ENCODE measurements at regions not wholly inside any gene's neighbourhood (a gene's known extent, or its start where the extent isn't known, plus 50 kb on each side); places are given as distances from the start of the nearest gene placed in this dataset.

- TF ChIP-seq, protein P1, sequence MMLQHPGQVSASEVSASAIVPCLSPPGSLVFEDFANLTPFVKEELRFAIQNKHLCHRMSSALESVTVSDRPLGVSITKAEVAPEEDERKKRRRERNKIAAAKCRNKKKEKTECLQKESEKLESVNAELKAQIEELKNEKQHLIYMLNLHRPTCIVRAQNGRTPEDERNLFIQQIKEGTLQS (CRISPR knock-in tag; conservative IDR thresholded peaks at IDR 0.05), result no peak
- no peak for TF ChIP-seq NFATC4 (CRISPR knock-in tag; IDR thresholded peaks at IDR 0.05)
These were observed 297.6 kb upstream of the TCF21 start (continued) for GRCh38 chr6:133591275-133591674.

- Mint-ChIP-seq H3K27me3 (ENCODE audit: low read depth) (no peaks in the 10 kb centered on the region), H3K4me3 (no peak overlapping the region), H3K4me1 (no peaks in the 10 kb centered on the region), H3K9me3 (peaks cover 7% of the 10 kb centered on the region), H3K36me3 (no peaks in the 10 kb centered on the region), H3K27ac (no peak overlapping the region)
- ChIA-PET POLR2A (no interaction called here), CTCF (interaction anchor here (0.6 kb wide), 1 partner anchor 243 kb away, joined by 3 read pairs; no protein-coding TSS in a partner anchor)
- DNase-seq (ENCODE audit: low spot score), result no peak
- TF ChIP-seq CREM (CRISPR knock-in tag; IDR thresholded peaks at IDR 0.05) (no peak), USF1 (CRISPR knock-in tag; IDR thresholded peaks at IDR 0.05) (no peak), HMGA2 (CRISPR knock-in tag; IDR thresholded peaks at IDR 0.05) (no peak), NR2C2 (CRISPR knock-in tag; IDR thresholded peaks at IDR 0.05) (no peak), NR3C1 (CRISPR knock-in tag; conservative IDR thresholded peaks at IDR 0.05; ENCODE audit: low read depth) (no peak), PRRX2 (CRISPR knock-in tag; IDR thresholded peaks at IDR 0.05) (no peak), RELA (CRISPR knock-in tag; IDR thresholded peaks at IDR 0.05; ENCODE audit: borderline replicate concordance) (no peak), ATF1 (CRISPR knock-in tag; IDR thresholded peaks at IDR 0.05) (no peak), FOXP4 (CRISPR knock-in tag; IDR thresholded peaks at IDR 0.05) (no peak), GTF2I (CRISPR knock-in tag; conservative IDR thresholded peaks at IDR 0.05) (no peak), TEAD4 (CRISPR knock-in tag; IDR thresholded peaks at IDR 0.05) (no peak), SOX15 (CRISPR knock-in tag; IDR thresholded peaks at IDR 0.05) (no peak), ZNF263 (CRISPR knock-in tag; IDR thresholded peaks at IDR 0.05; ENCODE audit: low read depth) (no peak)
- TF ChIP-seq, protein P2, sequence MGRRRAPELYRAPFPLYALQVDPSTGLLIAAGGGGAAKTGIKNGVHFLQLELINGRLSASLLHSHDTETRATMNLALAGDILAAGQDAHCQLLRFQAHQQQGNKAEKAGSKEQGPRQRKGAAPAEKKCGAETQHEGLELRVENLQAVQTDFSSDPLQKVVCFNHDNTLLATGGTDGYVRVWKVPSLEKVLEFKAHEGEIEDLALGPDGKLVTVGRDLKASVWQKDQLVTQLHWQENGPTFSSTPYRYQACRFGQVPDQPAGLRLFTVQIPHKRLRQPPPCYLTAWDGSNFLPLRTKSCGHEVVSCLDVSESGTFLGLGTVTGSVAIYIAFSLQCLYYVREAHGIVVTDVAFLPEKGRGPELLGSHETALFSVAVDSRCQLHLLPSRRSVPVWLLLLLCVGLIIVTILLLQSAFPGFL (CRISPR knock-in tag; IDR thresholded peaks at IDR 0.05; ENCODE audit: borderline replicate concordance), result no peak
- TF ChIP-seq, protein P3, sequence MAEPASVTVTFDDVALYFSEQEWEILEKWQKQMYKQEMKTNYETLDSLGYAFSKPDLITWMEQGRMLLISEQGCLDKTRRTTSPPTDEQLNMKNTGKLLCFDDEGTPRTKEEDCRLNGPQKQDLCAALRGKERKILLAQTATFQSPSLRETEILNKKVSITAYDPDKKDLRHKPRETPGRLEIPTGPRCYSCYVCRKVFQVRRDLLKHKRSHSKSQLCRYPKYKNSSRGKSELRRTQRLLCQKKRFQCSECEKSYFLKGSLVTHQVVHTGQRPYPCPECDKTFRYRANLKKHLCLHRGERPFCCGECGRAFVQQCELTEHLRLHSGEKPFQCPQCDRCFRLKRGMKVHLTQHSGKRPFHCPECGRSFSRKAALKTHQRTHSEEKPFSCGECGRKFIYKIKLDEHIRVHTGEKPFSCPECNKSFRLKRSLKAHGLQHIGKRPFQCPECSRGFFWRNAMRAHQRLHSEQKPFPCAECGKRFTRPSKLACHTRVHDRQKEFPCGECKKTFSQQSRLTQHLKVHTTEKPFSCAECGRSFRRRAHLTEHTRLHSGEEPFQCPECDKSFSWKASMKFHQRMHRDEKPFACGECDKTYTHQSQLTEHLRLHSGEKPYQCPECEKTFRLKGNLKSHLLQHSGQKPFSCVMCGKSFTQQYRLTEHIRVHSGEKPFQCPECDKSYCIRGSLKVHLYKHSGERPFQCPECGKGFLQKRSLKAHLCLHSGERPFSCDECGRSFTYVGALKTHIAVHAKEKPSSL (CRISPR knock-in tag; conservative IDR thresholded peaks at IDR 0.05), result no peak
- no peak for ATAC-seq
These were observed 294.2 kb upstream of the TCF21 start for GRCh38 chr6:133594652-133595110.

DNA sequence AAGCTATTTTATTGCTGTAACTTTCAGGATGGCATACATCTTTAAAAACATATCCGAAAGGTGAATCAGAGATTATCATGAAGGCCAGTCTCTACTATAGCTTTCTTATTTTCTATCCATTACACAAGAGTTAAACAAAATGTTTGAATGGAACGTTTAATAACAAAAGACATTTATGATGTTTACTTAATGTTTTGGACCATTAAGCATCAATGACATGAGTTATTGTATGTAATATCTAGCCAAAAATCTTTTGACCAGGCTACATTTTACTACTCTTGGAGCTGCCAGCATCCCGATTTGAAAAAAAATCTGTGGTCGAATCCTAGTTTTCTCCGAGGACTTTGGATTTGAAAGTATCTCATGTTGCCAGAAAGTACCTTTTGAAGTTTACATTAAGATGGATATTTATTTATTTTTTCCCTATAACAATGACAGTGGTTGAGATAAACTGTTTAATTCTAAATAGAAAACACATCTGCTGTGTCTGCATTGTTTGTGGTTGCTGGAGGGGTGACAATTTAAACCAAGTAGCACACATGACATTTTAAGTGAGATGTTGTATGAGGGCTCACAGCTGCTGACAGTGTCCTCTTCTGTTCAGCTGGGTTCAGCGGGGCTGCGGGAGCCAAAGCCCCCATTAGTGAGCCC, 293.7 kb upstream of the TCF21 start:
- no peak overlapping the region for H3K27ac Mint-ChIP-seq
- no peak overlapping the region for H3K4me3 Mint-ChIP-seq
- POLR2A ChIA-PET, result no interaction called here
- no peaks in the 10 kb centered on the region for H3K27me3 Mint-ChIP-seq (ENCODE audit: low read depth)
- H3K4me1 Mint-ChIP-seq, result no peaks in the 10 kb centered on the region
- peaks cover 8% of the 10 kb centered on the region for H3K9me3 Mint-ChIP-seq
- ATAC-seq, result no peak
- no peak for DNase-seq (ENCODE audit: low spot score)
- CTCF ChIA-PET, result interaction anchor here (0.6 kb wide), 1 partner anchor 243 kb away, joined by 3 read pairs; no protein-coding TSS in a partner anchor
- no peaks in the 10 kb centered on the region for H3K36me3 Mint-ChIP-seq
- TF ChIP-seq ZNF121 (CRISPR knock-in tag; IDR thresholded peaks at IDR 0.05), result no peak
- no peak for TF ChIP-seq IRF1 (CRISPR knock-in tag; IDR thresholded peaks at IDR 0.05)
- TF ChIP-seq ZBTB43 (CRISPR knock-in tag; IDR thresholded peaks at IDR 0.05), result no peak
- TF ChIP-seq, protein P4, sequence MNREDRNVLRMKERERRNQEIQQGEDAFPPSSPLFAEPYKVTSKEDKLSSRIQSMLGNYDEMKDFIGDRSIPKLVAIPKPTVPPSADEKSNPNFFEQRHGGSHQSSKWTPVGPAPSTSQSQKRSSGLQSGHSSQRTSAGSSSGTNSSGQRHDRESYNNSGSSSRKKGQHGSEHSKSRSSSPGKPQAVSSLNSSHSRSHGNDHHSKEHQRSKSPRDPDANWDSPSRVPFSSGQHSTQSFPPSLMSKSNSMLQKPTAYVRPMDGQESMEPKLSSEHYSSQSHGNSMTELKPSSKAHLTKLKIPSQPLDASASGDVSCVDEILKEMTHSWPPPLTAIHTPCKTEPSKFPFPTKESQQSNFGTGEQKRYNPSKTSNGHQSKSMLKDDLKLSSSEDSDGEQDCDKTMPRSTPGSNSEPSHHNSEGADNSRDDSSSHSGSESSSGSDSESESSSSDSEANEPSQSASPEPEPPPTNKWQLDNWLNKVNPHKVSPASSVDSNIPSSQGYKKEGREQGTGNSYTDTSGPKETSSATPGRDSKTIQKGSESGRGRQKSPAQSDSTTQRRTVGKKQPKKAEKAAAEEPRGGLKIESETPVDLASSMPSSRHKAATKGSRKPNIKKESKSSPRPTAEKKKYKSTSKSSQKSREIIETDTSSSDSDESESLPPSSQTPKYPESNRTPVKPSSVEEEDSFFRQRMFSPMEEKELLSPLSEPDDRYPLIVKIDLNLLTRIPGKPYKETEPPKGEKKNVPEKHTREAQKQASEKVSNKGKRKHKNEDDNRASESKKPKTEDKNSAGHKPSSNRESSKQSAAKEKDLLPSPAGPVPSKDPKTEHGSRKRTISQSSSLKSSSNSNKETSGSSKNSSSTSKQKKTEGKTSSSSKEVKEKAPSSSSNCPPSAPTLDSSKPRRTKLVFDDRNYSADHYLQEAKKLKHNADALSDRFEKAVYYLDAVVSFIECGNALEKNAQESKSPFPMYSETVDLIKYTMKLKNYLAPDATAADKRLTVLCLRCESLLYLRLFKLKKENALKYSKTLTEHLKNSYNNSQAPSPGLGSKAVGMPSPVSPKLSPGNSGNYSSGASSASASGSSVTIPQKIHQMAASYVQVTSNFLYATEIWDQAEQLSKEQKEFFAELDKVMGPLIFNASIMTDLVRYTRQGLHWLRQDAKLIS (CRISPR knock-in tag; IDR thresholded peaks at IDR 0.05; ENCODE audit: borderline replicate concordance), result no peak
- no peak for TF ChIP-seq ZNF263 (CRISPR knock-in tag; IDR thresholded peaks at IDR 0.05; ENCODE audit: low read depth)
- TF ChIP-seq MYBL2 (CRISPR knock-in tag; IDR thresholded peaks at IDR 0.05), result no peak
